Vagina (tissue), 2 donors: ENCODE measurements at regions not wholly inside any gene's neighbourhood (a gene's known extent, or its start where the extent isn't known, plus 50 kb on each side); places are given as distances from the start of the nearest gene placed in this dataset.

Experiments
- CTCF ChIP-seq, 3 experiments: fragments of 450-650 bp in 2 of 3; fragments of 200-600 bp in 1 of 3; sonication (generic) in 1 of 3; IDR thresholded peaks; one replicate each; pipeline ENCODE4 v1.5.1; 2017 to 2019; ENCODE audit warnings: antibody characterized with exemption in 3 of 3, mild to moderate bottlenecking in 2 of 3, moderate library complexity in 2 of 3
- POLR2A ChIP-seq, 2 donors: fragments of 450-650 bp; IDR thresholded peaks; one replicate each; pipeline ENCODE4 v1.6.1; 2017; ENCODE audit warnings: antibody characterized with exemption in 2 of 2, mild to moderate bottlenecking in 2 of 2, moderate library complexity in 2 of 2
- POLR2AphosphoS5 ChIP-seq, 2 donors: sonication (generic); formaldehyde crosslinking; IDR thresholded peaks; one replicate each; pipeline ENCODE4 v1.9.0; 2017; ENCODE audit warnings: antibody characterized with exemption in 2 of 2, mild to moderate bottlenecking in 2 of 2, low read depth in 1 of 2; ENCODE audit not compliant: insufficient read depth in 1 of 2

- TF ChIP-seq CTCF (IDR thresholded peaks at IDR 0.05) = no peak
- TF ChIP-seq POLR2AphosphoS5 (IDR thresholded peaks at IDR 0.05; ENCODE audit: insufficient read depth in 1 of 2, low read depth in 1 of 2) = no peak
- no peak for TF ChIP-seq POLR2A (IDR thresholded peaks at IDR 0.05)
Measured at GRCh38 chr4:141580523-141580922, 55.9 kb upstream of the IL15 start.
